ENCODE measurements at regions not wholly inside any gene's neighbourhood (a gene's known extent, or its start where the extent isn't known, plus 50 kb on each side); places are given as distances from the start of the nearest gene placed in this dataset.

DNA sequence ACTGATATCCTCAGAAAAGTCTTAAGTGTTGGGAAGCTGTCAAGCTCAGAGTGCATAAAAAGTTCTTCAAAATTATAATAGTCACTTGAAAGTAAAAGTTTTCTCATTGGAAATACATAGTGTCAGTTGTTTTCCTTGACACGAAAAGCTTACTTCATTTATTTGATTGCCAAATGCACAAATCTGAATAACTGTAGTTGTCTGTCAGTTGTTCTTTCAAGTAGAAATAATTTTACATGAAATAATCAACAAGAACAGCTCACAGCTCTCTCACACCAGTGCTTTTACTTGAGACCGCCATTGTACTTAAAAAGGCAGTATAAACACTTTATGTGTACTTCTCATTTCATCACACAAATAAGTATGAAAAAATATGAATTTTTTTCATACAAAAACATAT is 163.3 kb upstream of the NXPH2 start:
- Histone ChIP-seq H2AFZ (ENCODE audit: low read length) (no peak overlapping the region), H3K79me2 (ENCODE audit: insufficient read depth, low read length) (no peaks in the 10 kb centered on the region), H3K36me3 (ENCODE audit: insufficient read depth, low read length) (no peaks in the 10 kb centered on the region), H3K27me3 (ENCODE audit: insufficient read depth, low read length, poor library complexity, severe bottlenecking) (no peaks in the 10 kb centered on the region), H3K4me1 (ENCODE audit: insufficient read depth, low read length, poor library complexity, severe bottlenecking) (no peaks in the 10 kb centered on the region), H3K9me2 (replicated peaks; ENCODE audit: low read depth, low read length) (no peaks in the 10 kb centered on the region), H3K9ac (ENCODE audit: low read depth, low read length, poor library complexity, severe bottlenecking) (no peak overlapping the region), H3K4me2 (ENCODE audit: low read depth, low read length, poor library complexity, severe bottlenecking) (no peak overlapping the region), H3F3A (ENCODE audit: low read depth) (no peaks in the 10 kb centered on the region), H3K4me3 (ENCODE audit: low read length, poor library complexity, severe bottlenecking) (no peak overlapping the region), H3K9me3 (ENCODE audit: insufficient read depth, low read depth, low read length) (no peaks in the 10 kb centered on the region), H4K20me1 (ENCODE audit: insufficient read depth, low read length, poor library complexity, severe bottlenecking) (no peaks in the 10 kb centered on the region)
- TF ChIP-seq, protein P1, sequence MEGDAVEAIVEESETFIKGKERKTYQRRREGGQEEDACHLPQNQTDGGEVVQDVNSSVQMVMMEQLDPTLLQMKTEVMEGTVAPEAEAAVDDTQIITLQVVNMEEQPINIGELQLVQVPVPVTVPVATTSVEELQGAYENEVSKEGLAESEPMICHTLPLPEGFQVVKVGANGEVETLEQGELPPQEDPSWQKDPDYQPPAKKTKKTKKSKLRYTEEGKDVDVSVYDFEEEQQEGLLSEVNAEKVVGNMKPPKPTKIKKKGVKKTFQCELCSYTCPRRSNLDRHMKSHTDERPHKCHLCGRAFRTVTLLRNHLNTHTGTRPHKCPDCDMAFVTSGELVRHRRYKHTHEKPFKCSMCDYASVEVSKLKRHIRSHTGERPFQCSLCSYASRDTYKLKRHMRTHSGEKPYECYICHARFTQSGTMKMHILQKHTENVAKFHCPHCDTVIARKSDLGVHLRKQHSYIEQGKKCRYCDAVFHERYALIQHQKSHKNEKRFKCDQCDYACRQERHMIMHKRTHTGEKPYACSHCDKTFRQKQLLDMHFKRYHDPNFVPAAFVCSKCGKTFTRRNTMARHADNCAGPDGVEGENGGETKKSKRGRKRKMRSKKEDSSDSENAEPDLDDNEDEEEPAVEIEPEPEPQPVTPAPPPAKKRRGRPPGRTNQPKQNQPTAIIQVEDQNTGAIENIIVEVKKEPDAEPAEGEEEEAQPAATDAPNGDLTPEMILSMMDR (conservative IDR thresholded peaks at IDR 0.05; ENCODE audit: low read length), result no peak
- no peak for TF ChIP-seq EZH2phosphoT487 (IDR thresholded peaks at IDR 0.05; ENCODE audit: borderline replicate concordance)

DNA sequence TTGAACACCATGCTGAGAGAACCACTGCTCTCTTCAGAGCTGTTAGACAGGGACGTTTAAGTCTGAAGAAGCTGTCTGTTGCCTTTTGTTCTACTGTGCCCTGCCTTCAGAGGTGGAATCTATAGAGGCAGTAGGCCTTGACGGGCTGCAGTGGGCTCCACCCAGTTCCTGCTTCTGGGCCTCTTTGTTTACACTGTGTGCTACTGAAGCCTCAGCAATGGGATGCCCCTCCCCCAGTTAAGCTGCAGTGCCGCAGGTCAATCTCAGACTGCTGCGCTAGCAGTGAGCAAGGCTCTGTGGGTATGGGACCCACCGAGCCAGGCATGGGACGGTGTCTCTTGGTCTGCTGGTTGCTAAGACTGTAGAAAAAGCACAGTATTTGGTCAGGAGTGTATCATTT is 162.3 kb upstream of the NXPH2 start:
- no peaks in the 10 kb centered on the region for H3F3A ChIP-seq (ENCODE audit: low read depth)
- no peaks in the 10 kb centered on the region for H3K27me3 ChIP-seq (ENCODE audit: insufficient read depth, low read length, poor library complexity, severe bottlenecking)
- H3K4me1 ChIP-seq (ENCODE audit: insufficient read depth, low read length, poor library complexity, severe bottlenecking), result no peaks in the 10 kb centered on the region
- H3K9ac ChIP-seq (ENCODE audit: low read depth, low read length, poor library complexity, severe bottlenecking), result no peak overlapping the region
- no peaks in the 10 kb centered on the region for H3K79me2 ChIP-seq (ENCODE audit: insufficient read depth, low read length)
- no peak overlapping the region for H2AFZ ChIP-seq (ENCODE audit: low read length)
- no peaks in the 10 kb centered on the region for H4K20me1 ChIP-seq (ENCODE audit: insufficient read depth, low read length, poor library complexity, severe bottlenecking)
- no peak overlapping the region for H3K4me2 ChIP-seq (ENCODE audit: low read depth, low read length, poor library complexity, severe bottlenecking)
- no peaks in the 10 kb centered on the region for H3K9me2 ChIP-seq (replicated peaks; ENCODE audit: low read depth, low read length)
- H3K4me3 ChIP-seq (ENCODE audit: low read length, poor library complexity, severe bottlenecking), result no peak overlapping the region
- no peaks in the 10 kb centered on the region for H3K9me3 ChIP-seq (ENCODE audit: insufficient read depth, low read depth, low read length)
- TF ChIP-seq EZH2phosphoT487 (IDR thresholded peaks at IDR 0.05; ENCODE audit: borderline replicate concordance), result no peak
- H3K36me3 ChIP-seq (ENCODE audit: insufficient read depth, low read length), result no peaks in the 10 kb centered on the region

DNA sequence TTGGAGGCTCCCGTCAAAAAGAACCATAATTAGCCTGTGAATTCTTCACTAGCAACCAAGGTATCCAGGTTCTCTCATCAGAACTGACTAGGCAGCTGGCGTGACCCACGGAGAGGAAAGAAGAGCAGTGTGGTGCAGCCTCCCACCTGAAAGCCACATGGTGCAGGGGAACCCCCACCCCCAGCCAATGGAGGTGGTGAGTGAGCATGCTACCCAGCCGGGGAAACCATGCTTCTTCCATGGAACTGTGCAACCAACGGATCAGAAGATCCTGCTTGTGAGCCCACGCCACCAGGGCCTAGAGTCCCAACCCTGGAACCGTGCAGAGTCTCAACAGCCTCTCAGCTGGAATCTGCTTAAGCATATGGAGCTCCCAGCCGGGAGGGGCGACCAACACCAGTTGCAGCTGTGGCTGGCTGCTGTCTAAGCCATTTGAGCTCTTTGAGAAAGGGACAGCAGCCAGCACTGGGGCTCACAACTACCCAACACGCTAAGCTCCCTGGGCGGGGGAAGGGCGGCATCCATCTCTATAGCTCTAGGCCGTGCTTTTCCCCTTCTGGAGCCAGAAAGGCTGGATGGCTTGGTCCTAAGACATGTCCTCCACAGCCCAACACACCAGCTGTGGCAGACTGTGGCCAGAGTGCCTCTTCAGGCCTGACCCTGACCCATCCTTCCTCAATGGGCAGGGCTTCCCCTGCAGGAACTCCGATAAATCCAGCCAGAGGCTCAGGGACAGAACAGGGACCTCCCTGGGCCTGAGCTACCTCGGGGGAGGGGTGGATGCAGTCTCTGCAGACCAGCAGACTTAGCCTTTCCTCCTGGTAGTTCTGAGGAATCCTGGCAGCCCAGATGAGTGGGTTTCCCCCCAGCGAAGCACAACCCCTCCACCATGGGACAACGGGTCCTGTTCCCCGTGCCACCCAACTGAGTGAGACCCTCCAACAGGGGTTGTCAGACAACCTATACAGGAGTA is 151.4 kb upstream of the NXPH2 start:
- H3K9ac ChIP-seq (ENCODE audit: low read depth, low read length, poor library complexity, severe bottlenecking), result no peak overlapping the region
- H3K27me3 ChIP-seq (ENCODE audit: insufficient read depth, low read length, poor library complexity, severe bottlenecking), result no peaks in the 10 kb centered on the region
- H3K4me1 ChIP-seq (ENCODE audit: insufficient read depth, low read length, poor library complexity, severe bottlenecking), result no peaks in the 10 kb centered on the region
- no peaks in the 10 kb centered on the region for H4K20me1 ChIP-seq (ENCODE audit: insufficient read depth, low read length, poor library complexity, severe bottlenecking)
- no peaks in the 10 kb centered on the region for H3F3A ChIP-seq (ENCODE audit: low read depth)
- H3K9me2 ChIP-seq (replicated peaks; ENCODE audit: low read depth, low read length), result no peaks in the 10 kb centered on the region
- TF ChIP-seq EZH2phosphoT487 (IDR thresholded peaks at IDR 0.05; ENCODE audit: borderline replicate concordance), result no peak
- TF ChIP-seq, protein P1 (conservative IDR thresholded peaks at IDR 0.05; ENCODE audit: low read length), result no peak
- H3K36me3 ChIP-seq (ENCODE audit: insufficient read depth, low read length), result no peaks in the 10 kb centered on the region
- H2AFZ ChIP-seq (ENCODE audit: low read length), result no peak overlapping the region
- H3K4me2 ChIP-seq (ENCODE audit: low read depth, low read length, poor library complexity, severe bottlenecking), result no peak overlapping the region
- no peak overlapping the region for H3K4me3 ChIP-seq (ENCODE audit: low read length, poor library complexity, severe bottlenecking)
- H3K79me2 ChIP-seq (ENCODE audit: insufficient read depth, low read length), result no peaks in the 10 kb centered on the region
- no peaks in the 10 kb centered on the region for H3K9me3 ChIP-seq (ENCODE audit: insufficient read depth, low read depth, low read length)
